H9 (cell line): ENCODE measurements at regions not wholly inside any gene's neighbourhood (a gene's known extent, or its start where the extent isn't known, plus 50 kb on each side); places are given as distances from the start of the nearest gene placed in this dataset.

Experiments used
- DNase-seq: peaks from one replicate; pipeline ENCODE4 v3.0.0-alpha.2; 2017
- H2AFZ ChIP-seq: one replicate; pipeline ENCODE4 v1.6.1; 2013; ENCODE audit warnings: mild to moderate bottlenecking, low read length, control low read depth, moderate library complexity
- H2AK5ac ChIP-seq: 2 replicates; pipeline ENCODE4 v1.6.1; 2013; ENCODE audit warnings: low read length, control low read depth, mixed read lengths; ENCODE audit not compliant: insufficient read length
- H2BK120ac ChIP-seq: one replicate; pipeline ENCODE4 v1.6.1; 2013; ENCODE audit warnings: low read depth, mild to moderate bottlenecking, low read length, control low read depth, inconsistent platforms; ENCODE audit not compliant: poor library complexity, severe bottlenecking
- H2BK12ac ChIP-seq: 2 replicates; pipeline ENCODE4 v1.6.1; 2013; ENCODE audit warnings: low read length, control low read depth, mixed read lengths, low read depth; ENCODE audit not compliant: insufficient read length
- H2BK15ac ChIP-seq: 2 replicates; pipeline ENCODE4 v1.6.1; 2013; ENCODE audit warnings: low read depth, low read length, control low read depth
- H2BK20ac ChIP-seq: one replicate; pipeline ENCODE4 v1.6.1; 2013; ENCODE audit warnings: low read depth, mild to moderate bottlenecking, low read length, control low read depth, inconsistent platforms; ENCODE audit not compliant: poor library complexity, severe bottlenecking
- H2BK5ac ChIP-seq: 2 replicates; pipeline ENCODE4 v1.6.1; 2013; ENCODE audit warnings: low read length, control low read depth, mixed read lengths; ENCODE audit not compliant: insufficient read length
- H3K14ac ChIP-seq: 2 replicates; pipeline ENCODE4 v1.6.1; 2013; ENCODE audit warnings: low read length, control low read depth; ENCODE audit not compliant: insufficient read depth
- H3K18ac ChIP-seq: 2 replicates; pipeline ENCODE4 v1.6.1; 2013; ENCODE audit warnings: low read depth, mild to moderate bottlenecking, mixed read lengths, low read length, control low read depth; ENCODE audit not compliant: insufficient read length
- H3K23ac ChIP-seq: 2 replicates; pipeline ENCODE4 v1.6.1; 2013; ENCODE audit warnings: low read length, control low read depth, mixed read lengths, low read depth; ENCODE audit not compliant: insufficient read length
- H3K23me2 ChIP-seq: 2 replicates; pipeline ENCODE4 v1.6.1; 2013; ENCODE audit warnings: low read depth, mild to moderate bottlenecking, mixed read lengths, low read length, control low read depth; ENCODE audit not compliant: insufficient read length, poor library complexity, severe bottlenecking
- H3K27ac ChIP-seq: 2 replicates; pipeline ENCODE4 v1.5.1; 2013; ENCODE audit warnings: low read length, control low read depth, mixed read lengths, low read depth; ENCODE audit not compliant: insufficient read length
- H3K27me3 ChIP-seq: 2 replicates; pipeline ENCODE4 v1.6.1; 2013; ENCODE audit warnings: low read length, control low read depth, inconsistent platforms; ENCODE audit not compliant: insufficient read depth
- H3K4ac ChIP-seq: 2 replicates; pipeline ENCODE4 v1.6.1; 2013; ENCODE audit warnings: low read depth, mild to moderate bottlenecking, control low read depth, inconsistent platforms, low read length, moderate library complexity
- H3K4me1 ChIP-seq: 2 replicates; pipeline ENCODE4 v1.6.1; 2013; ENCODE audit warnings: low read length, control low read depth, inconsistent platforms; ENCODE audit not compliant: insufficient read depth
- H3K4me2 ChIP-seq: 2 replicates; pipeline ENCODE4 v1.6.1; 2013; ENCODE audit warnings: low read length, control low read depth, mixed read lengths; ENCODE audit not compliant: insufficient read length, insufficient read depth
- H3K56ac ChIP-seq: 2 replicates; pipeline ENCODE4 v1.6.1; 2013; ENCODE audit warnings: low read depth, mild to moderate bottlenecking, mixed read lengths, low read length, control low read depth; ENCODE audit not compliant: insufficient read length
- H3K79me1 ChIP-seq: 2 replicates; pipeline ENCODE4 v1.6.1; 2013; ENCODE audit warnings: low read depth, mild to moderate bottlenecking, moderate library complexity, low read length, control low read depth, inconsistent platforms; ENCODE audit not compliant: insufficient read depth, poor library complexity, severe bottlenecking
- H3K79me2 ChIP-seq: 2 replicates; pipeline ENCODE4 v1.6.1; 2013; ENCODE audit warnings: low read length, control low read depth, inconsistent platforms; ENCODE audit not compliant: insufficient read depth
- H3K9ac ChIP-seq: 2 replicates; pipeline ENCODE4 v1.6.1; 2013; ENCODE audit warnings: low read length, control low read depth, mixed read lengths; ENCODE audit not compliant: insufficient read length; ENCODE audit errors: extremely low read depth
- H3K9me3 ChIP-seq: one replicate; pipeline ENCODE4 v1.6.1; 2013; ENCODE audit warnings: low read depth, low read length, inconsistent platforms; ENCODE audit not compliant: control insufficient read depth
- H3T11ph ChIP-seq: one replicate; pipeline ENCODE4 v1.6.1; 2013; ENCODE audit warnings: mild to moderate bottlenecking, low read length, control low read depth, inconsistent platforms
- H4K20me1 ChIP-seq: one replicate; pipeline ENCODE4 v1.6.1; 2013; ENCODE audit not compliant: control insufficient read depth, insufficient read length, insufficient read depth
- H4K5ac ChIP-seq: 2 replicates; pipeline ENCODE4 v1.6.1; 2013; ENCODE audit warnings: low read depth, mild to moderate bottlenecking, mixed read lengths, low read length, control low read depth; ENCODE audit not compliant: insufficient read length
- H4K8ac ChIP-seq: replicated peaks from 2 replicates; pipeline ENCODE4 v1.6.1; 2013; ENCODE audit warnings: low read length, control low read depth, mixed read lengths, low read depth; ENCODE audit not compliant: insufficient read length
- H4K91ac ChIP-seq: 2 replicates; pipeline ENCODE4 v1.6.1; 2013; ENCODE audit warnings: low read depth, mild to moderate bottlenecking, moderate library complexity, mixed read lengths, low read length, control low read depth; ENCODE audit not compliant: insufficient read length
- H3K27ac Mint-ChIP-seq, 3 experiments: 2 replicates in 2 of 3; 3 replicates in 1 of 3; pipeline ENCODE4 v1.8.0; 2020 to 2021; ENCODE audit warnings: mixed read lengths in 3 of 3, mild to moderate bottlenecking in 1 of 3, moderate library complexity in 1 of 3
- H3K27me3 Mint-ChIP-seq: 2 replicates; pipeline ENCODE4 v1.8.0; 2021; ENCODE audit warnings: low read depth, mild to moderate bottlenecking, moderate library complexity, mixed read lengths
- H3K36me3 Mint-ChIP-seq, 3 experiments: 2 replicates in 2 of 3; 3 replicates in 1 of 3; pipeline ENCODE4 v1.8.0; 2020 to 2021; ENCODE audit warnings: low read depth in 3 of 3, mixed read lengths in 3 of 3; ENCODE audit not compliant: insufficient read depth in 1 of 3
- H3K4me1 Mint-ChIP-seq, 2 experiments: 2 replicates each; pipeline ENCODE4 v1.8.0; 2020; ENCODE audit warnings: mixed read lengths in 2 of 2
- H3K4me3 Mint-ChIP-seq, 2 experiments: 2 replicates in 1 of 2; 3 replicates in 1 of 2; pipeline ENCODE4 v1.8.0; 2020 to 2021; ENCODE audit warnings: mild to moderate bottlenecking in 2 of 2, mixed read lengths in 2 of 2, moderate library complexity in 1 of 2
- H3K9me3 Mint-ChIP-seq, 2 experiments: 2 replicates in 1 of 2; 3 replicates in 1 of 2; pipeline ENCODE4 v1.8.0; 2020; ENCODE audit warnings: mild to moderate bottlenecking in 2 of 2, mixed read lengths in 2 of 2, moderate library complexity in 1 of 2
- CTCF ChIP-seq: fragments of 200-600 bp; sonication (generic); conservative IDR thresholded peaks from 3 replicates; pipeline ENCODE4 v1.8.0; 2021; ENCODE audit warnings: antibody characterized with exemption, mild to moderate bottlenecking
- WGBS: extraction: QIAGEN DNeasy Blood & Tissue Kit; methylation state at CpG from one replicate; pipeline ENCODE4 v1.1.7; 2013; ENCODE audit warnings: missing lambda C conversion rate, low lambda C conversion rate, mixed read lengths; ENCODE audit not compliant: insufficient read length; ENCODE audit errors: extremely low coverage; 5-methylcytosine and 5-hydroxymethylcytosine counted together

- Histone ChIP-seq H4K91ac (no peak overlapping the region), H3K56ac (no peak overlapping the region), H3K4me2 (no peak overlapping the region), H2BK15ac (no peak overlapping the region), H3K4me1 (peaks cover 4% of the 10 kb centered on the region; the same call in 1 of the 2 replicates), H2BK20ac (no peak overlapping the region), H3K4ac (no peak overlapping the region), H4K8ac (no peak overlapping the region), H3K9ac (no peak overlapping the region), H3T11ph (no peak overlapping the region), H3K27me3 (no peaks in the 10 kb centered on the region), H2BK5ac (no peak overlapping the region), H3K27ac (no peak overlapping the region), H2AK5ac (no peak overlapping the region), H3K23ac (no peak overlapping the region), H3K9me3 (no peaks in the 10 kb centered on the region), H2BK120ac (no peak overlapping the region), H3K14ac (no peak overlapping the region), H3K23me2 (no peaks in the 10 kb centered on the region), H3K79me1 (no peaks in the 10 kb centered on the region), H3K18ac (no peak overlapping the region), H3K79me2 (no peaks in the 10 kb centered on the region), H4K5ac (no peak overlapping the region), H2BK12ac (no peak overlapping the region), H4K20me1 (no peaks in the 10 kb centered on the region), H2AFZ (no peak overlapping the region)
- no peak for DNase-seq
- Mint-ChIP-seq H3K27me3 (peaks cover 4% of the 10 kb centered on the region), H3K9me3 (no peaks in the 10 kb centered on the region), H3K27ac (no peak overlapping the region), H3K36me3 (no peaks in the 10 kb centered on the region), H3K4me3 (no peak overlapping the region), H3K4me1 (peaks cover 11% of the 10 kb centered on the region in 2 experiments)
- no peak for TF ChIP-seq CTCF
- WGBS = no CpG with 5 or more reads among the region's 4 CpGs
These were observed 232.0 kb downstream of the KLF5 start for GRCh38 chr13:73290844-73291243.
